T-helper 22 cell (primary cell): ENCODE measurements at regions not wholly inside any gene's neighbourhood (a gene's known extent, or its start where the extent isn't known, plus 50 kb on each side); places are given as distances from the start of the nearest gene placed in this dataset.

ENCODE experiments used
- DNase-seq: peaks from one replicate; pipeline ENCODE4 v3.0.0-alpha.2; 2020; ENCODE audit warnings: low read depth

- DNase-seq, result no peak
These were observed 164.2 kb upstream of the B3GAT1 start for GRCh38 chr11:134576286-134576685.

GRCh38 chr11:134575504-134576230, 163.6 kb upstream of the B3GAT1 start:
- DNase-seq, result no peak

- DNase-seq, result no peak
These were observed 162.9 kb upstream of the B3GAT1 start for GRCh38 chr11:134574947-134575346.

GRCh38 chr11:134574425-134574824, 162.4 kb upstream of the B3GAT1 start:
- DNase-seq, result no peak

- DNase-seq, result no peak
These were observed 161.8 kb upstream of the B3GAT1 start for GRCh38 chr11:134573857-134574256.

GRCh38 chr11:134572741-134573675, 161.0 kb upstream of the B3GAT1 start:
- no peak for DNase-seq

- no peak for DNase-seq
These were observed 159.3 kb upstream of the B3GAT1 start for GRCh38 chr11:134571301-134571700.

- no peak for DNase-seq
These were observed 157.2 kb upstream of the B3GAT1 start for GRCh38 chr11:134569195-134569594.

- DNase-seq, result no peak
These were observed 154.3 kb upstream of the B3GAT1 start for GRCh38 chr11:134566311-134566710.

GRCh38 chr11:134565343-134565891, 153.4 kb upstream of the B3GAT1 start:
- no peak for DNase-seq

GRCh38 chr11:134564472-134565200, 152.6 kb upstream of the B3GAT1 start:
- DNase-seq, result no peak

- DNase-seq, result no peak
These were observed 151.0 kb upstream of the B3GAT1 start for GRCh38 chr11:134562941-134563471.

- no peak for DNase-seq
These were observed 150.2 kb upstream of the B3GAT1 start for GRCh38 chr11:134562196-134562595.

GRCh38 chr11:134561331-134561720, 149.3 kb upstream of the B3GAT1 start:
- DNase-seq, result no peak

GRCh38 chr11:134560566-134561330, 148.7 kb upstream of the B3GAT1 start:
- DNase-seq, result no peak

GRCh38 chr11:134560066-134560465, 148.0 kb upstream of the B3GAT1 start:
- DNase-seq, result no peak

GRCh38 chr11:134559602-134559962, 147.5 kb upstream of the B3GAT1 start:
- DNase-seq, result no peak

- no peak for DNase-seq
These were observed 147.0 kb upstream of the B3GAT1 start for GRCh38 chr11:134558916-134559601.

GRCh38 chr11:134558258-134558835, 146.3 kb upstream of the B3GAT1 start:
- DNase-seq, result no peak

GRCh38 chr11:134557571-134558257, 145.7 kb upstream of the B3GAT1 start:
- DNase-seq, result no peak
